ENCODE measurements at regions not wholly inside any gene's neighbourhood (a gene's known extent, or its start where the extent isn't known, plus 50 kb on each side); places are given as distances from the start of the nearest gene placed in this dataset.

GRCh38 chr10:124252097-124252715 lies 158.8 kb upstream of the CHST15 start:
- Histone ChIP-seq H3K36me3 (ENCODE audit: control insufficient read depth in 2 of 2, insufficient read depth in 2 of 2, low read length in 2 of 2) (no peaks in the 10 kb centered on the region), H3K4me3 (ENCODE audit: low read length in 2 of 2) (no peak overlapping the region), H3K27ac (ENCODE audit: low read length) (no peak overlapping the region), H3K9me3 (ENCODE audit: control insufficient read depth in 2 of 2, low read length in 2 of 2) (no peaks in the 10 kb centered on the region), H3K4me1 (ENCODE audit: control insufficient read depth, insufficient read depth, low read length) (peaks cover 21% of the 10 kb centered on the region), H3K27me3 (ENCODE audit: control insufficient read depth in 1 of 2, insufficient read depth in 2 of 2, low read length in 2 of 2) (no peaks in the 10 kb centered on the region), H3K9ac (ENCODE audit: low read length in 2 of 2) (no peak overlapping the region)

- H3K27me3 ChIP-seq (ENCODE audit: control insufficient read depth in 1 of 2, insufficient read depth in 2 of 2, low read length in 2 of 2), result no peaks in the 10 kb centered on the region
- H3K4me1 ChIP-seq (ENCODE audit: control insufficient read depth, insufficient read depth, low read length), result peaks cover 14% of the 10 kb centered on the region
- H3K36me3 ChIP-seq (ENCODE audit: control insufficient read depth in 2 of 2, insufficient read depth in 2 of 2, low read length in 2 of 2), result no peaks in the 10 kb centered on the region
- H3K4me3 ChIP-seq (ENCODE audit: low read length in 2 of 2), result no peak overlapping the region
- no peak overlapping the region for H3K27ac ChIP-seq (ENCODE audit: low read length)
- H3K9ac ChIP-seq (ENCODE audit: low read length in 2 of 2), result no peak overlapping the region
- H3K9me3 ChIP-seq (ENCODE audit: control insufficient read depth in 2 of 2, low read length in 2 of 2), result no peaks in the 10 kb centered on the region
These were observed 158.1 kb upstream of the CHST15 start for GRCh38 chr10:124251317-124252065.

GRCh38 chr10:124250506-124250905 lies 157.1 kb upstream of the CHST15 start:
- H3K27ac ChIP-seq (ENCODE audit: low read length), result no peak overlapping the region

GRCh38 chr10:124249812-124250432 lies 156.5 kb upstream of the CHST15 start:
- Histone ChIP-seq H3K36me3 (ENCODE audit: control insufficient read depth in 2 of 2, insufficient read depth in 2 of 2, low read length in 2 of 2) (no peaks in the 10 kb centered on the region), H3K27ac (ENCODE audit: low read length) (no peak overlapping the region)

More at GRCh38 chr10:124250506-124250905, 157.1 kb upstream of the CHST15 start:
- no peaks in the 10 kb centered on the region for H3K36me3 ChIP-seq (ENCODE audit: control insufficient read depth in 2 of 2, insufficient read depth in 2 of 2, low read length in 2 of 2)
- H3K4me1 ChIP-seq (ENCODE audit: control insufficient read depth, insufficient read depth, low read length), result peaks cover 6% of the 10 kb centered on the region
- H3K27me3 ChIP-seq (ENCODE audit: control insufficient read depth in 1 of 2, insufficient read depth in 2 of 2, low read length in 2 of 2), result no peaks in the 10 kb centered on the region
- no peak overlapping the region for H3K9ac ChIP-seq (ENCODE audit: low read length in 2 of 2)
- no peaks in the 10 kb centered on the region for H3K9me3 ChIP-seq (ENCODE audit: control insufficient read depth in 2 of 2, low read length in 2 of 2)
- no peak overlapping the region for H3K4me3 ChIP-seq (ENCODE audit: low read length in 2 of 2)

GRCh38 chr10:124249196-124249595 lies 155.8 kb upstream of the CHST15 start:
- no peak overlapping the region for H3K4me3 ChIP-seq (ENCODE audit: low read length in 2 of 2)
- H3K36me3 ChIP-seq (ENCODE audit: control insufficient read depth in 2 of 2, insufficient read depth in 2 of 2, low read length in 2 of 2), result no peaks in the 10 kb centered on the region
- no peaks in the 10 kb centered on the region for H3K4me1 ChIP-seq (ENCODE audit: control insufficient read depth, insufficient read depth, low read length)
- H3K9me3 ChIP-seq (ENCODE audit: control insufficient read depth in 2 of 2, low read length in 2 of 2), result no peaks in the 10 kb centered on the region
- no peak overlapping the region for H3K9ac ChIP-seq (ENCODE audit: low read length in 2 of 2)
- H3K27me3 ChIP-seq (ENCODE audit: control insufficient read depth in 1 of 2, insufficient read depth in 2 of 2, low read length in 2 of 2), result no peaks in the 10 kb centered on the region
- H3K27ac ChIP-seq (ENCODE audit: low read length), result no peak overlapping the region

More at GRCh38 chr10:124249812-124250432, 156.5 kb upstream of the CHST15 start:
- Histone ChIP-seq H3K9ac (ENCODE audit: low read length in 2 of 2) (no peak overlapping the region), H3K9me3 (ENCODE audit: control insufficient read depth in 2 of 2, low read length in 2 of 2) (no peaks in the 10 kb centered on the region), H3K4me1 (ENCODE audit: control insufficient read depth, insufficient read depth, low read length) (peaks cover 4% of the 10 kb centered on the region), H3K27me3 (ENCODE audit: control insufficient read depth in 1 of 2, insufficient read depth in 2 of 2, low read length in 2 of 2) (no peaks in the 10 kb centered on the region), H3K4me3 (ENCODE audit: low read length in 2 of 2) (no peak overlapping the region)

- Histone ChIP-seq H3K27me3 (ENCODE audit: control insufficient read depth in 1 of 2, insufficient read depth in 2 of 2, low read length in 2 of 2) (no peaks in the 10 kb centered on the region), H3K9ac (ENCODE audit: low read length in 2 of 2) (no peak overlapping the region), H3K36me3 (ENCODE audit: control insufficient read depth in 2 of 2, insufficient read depth in 2 of 2, low read length in 2 of 2) (no peaks in the 10 kb centered on the region), H3K4me3 (ENCODE audit: low read length in 2 of 2) (no peak overlapping the region), H3K9me3 (ENCODE audit: control insufficient read depth in 2 of 2, low read length in 2 of 2) (no peaks in the 10 kb centered on the region), H3K27ac (ENCODE audit: low read length) (no peak overlapping the region), H3K4me1 (ENCODE audit: control insufficient read depth, insufficient read depth, low read length) (no peaks in the 10 kb centered on the region)
These were observed 155.0 kb upstream of the CHST15 start for GRCh38 chr10:124248056-124249045.

- H3K27ac ChIP-seq (ENCODE audit: low read length), result no peak overlapping the region
- H3K9ac ChIP-seq (ENCODE audit: low read length in 2 of 2), result no peak overlapping the region
- H3K27me3 ChIP-seq (ENCODE audit: control insufficient read depth in 1 of 2, insufficient read depth in 2 of 2, low read length in 2 of 2), result no peaks in the 10 kb centered on the region
- H3K4me1 ChIP-seq (ENCODE audit: control insufficient read depth, insufficient read depth, low read length), result no peaks in the 10 kb centered on the region
- no peaks in the 10 kb centered on the region for H3K9me3 ChIP-seq (ENCODE audit: control insufficient read depth in 2 of 2, low read length in 2 of 2)
- no peak overlapping the region for H3K4me3 ChIP-seq (ENCODE audit: low read length in 2 of 2)
- H3K36me3 ChIP-seq (ENCODE audit: control insufficient read depth in 2 of 2, insufficient read depth in 2 of 2, low read length in 2 of 2), result no peaks in the 10 kb centered on the region
These were observed 152.5 kb upstream of the CHST15 start for GRCh38 chr10:124245806-124246440.

- Histone ChIP-seq H3K4me3 (ENCODE audit: low read length in 2 of 2) (no peak overlapping the region), H3K36me3 (ENCODE audit: control insufficient read depth in 2 of 2, insufficient read depth in 2 of 2, low read length in 2 of 2) (no peaks in the 10 kb centered on the region), H3K9ac (ENCODE audit: low read length in 2 of 2) (no peak overlapping the region), H3K4me1 (ENCODE audit: control insufficient read depth, insufficient read depth, low read length) (no peaks in the 10 kb centered on the region), H3K27me3 (ENCODE audit: control insufficient read depth in 1 of 2, insufficient read depth in 2 of 2, low read length in 2 of 2) (no peaks in the 10 kb centered on the region), H3K9me3 (ENCODE audit: control insufficient read depth in 2 of 2, low read length in 2 of 2) (no peaks in the 10 kb centered on the region), H3K27ac (ENCODE audit: low read length) (no peak overlapping the region)
These were observed 151.8 kb upstream of the CHST15 start for GRCh38 chr10:124245191-124245590.

GRCh38 chr10:124244256-124244877 lies 151.0 kb upstream of the CHST15 start:
- H3K4me3 ChIP-seq (ENCODE audit: low read length in 2 of 2), result no peak overlapping the region
- no peaks in the 10 kb centered on the region for H3K4me1 ChIP-seq (ENCODE audit: control insufficient read depth, insufficient read depth, low read length)
- H3K27me3 ChIP-seq (ENCODE audit: control insufficient read depth in 1 of 2, insufficient read depth in 2 of 2, low read length in 2 of 2), result no peaks in the 10 kb centered on the region
- H3K9ac ChIP-seq (ENCODE audit: low read length in 2 of 2), result no peak overlapping the region
- no peaks in the 10 kb centered on the region for H3K36me3 ChIP-seq (ENCODE audit: control insufficient read depth in 2 of 2, insufficient read depth in 2 of 2, low read length in 2 of 2)
- H3K27ac ChIP-seq (ENCODE audit: low read length), result no peak overlapping the region
- no peaks in the 10 kb centered on the region for H3K9me3 ChIP-seq (ENCODE audit: control insufficient read depth in 2 of 2, low read length in 2 of 2)

All from stomach smooth muscle (tissue), 2 donors.